ENCODE measurements at regions not wholly inside any gene's neighbourhood (a gene's known extent, or its start where the extent isn't known, plus 50 kb on each side); places are given as distances from the start of the nearest gene placed in this dataset.

- no peak for TF ChIP-seq CTCF (conservative IDR thresholded peaks at IDR 0.05; ENCODE audit: low read depth in 2 of 2)
- no peak for TF ChIP-seq POLR2AphosphoS5 (IDR thresholded peaks at IDR 0.05; ENCODE audit: low read depth)
- TF ChIP-seq EZH2 (IDR thresholded peaks at IDR 0.05; ENCODE audit: low read depth, unreplicated experiment) = no peak
- TF ChIP-seq CREB1 (CRISPR knock-in tag; IDR thresholded peaks at IDR 0.05; ENCODE audit: low read depth) = no peak
- TF ChIP-seq EZH2phosphoT487 (IDR thresholded peaks at IDR 0.05; ENCODE audit: unreplicated experiment) = no peak
Measured at GRCh38 chr6:156698239-156699016, 78.8 kb upstream of the ARID1B start.

Measured in GM23338 (cell line).